LHCN-M2 (cell line): ENCODE measurements at regions not wholly inside any gene's neighbourhood (a gene's known extent, or its start where the extent isn't known, plus 50 kb on each side); places are given as distances from the start of the nearest gene placed in this dataset.

Experiments used
- DNase-seq: peaks from one replicate; pipeline ENCODE4 v3.0.0-alpha.2; 2012; ENCODE audit warnings: low read depth

DNA sequence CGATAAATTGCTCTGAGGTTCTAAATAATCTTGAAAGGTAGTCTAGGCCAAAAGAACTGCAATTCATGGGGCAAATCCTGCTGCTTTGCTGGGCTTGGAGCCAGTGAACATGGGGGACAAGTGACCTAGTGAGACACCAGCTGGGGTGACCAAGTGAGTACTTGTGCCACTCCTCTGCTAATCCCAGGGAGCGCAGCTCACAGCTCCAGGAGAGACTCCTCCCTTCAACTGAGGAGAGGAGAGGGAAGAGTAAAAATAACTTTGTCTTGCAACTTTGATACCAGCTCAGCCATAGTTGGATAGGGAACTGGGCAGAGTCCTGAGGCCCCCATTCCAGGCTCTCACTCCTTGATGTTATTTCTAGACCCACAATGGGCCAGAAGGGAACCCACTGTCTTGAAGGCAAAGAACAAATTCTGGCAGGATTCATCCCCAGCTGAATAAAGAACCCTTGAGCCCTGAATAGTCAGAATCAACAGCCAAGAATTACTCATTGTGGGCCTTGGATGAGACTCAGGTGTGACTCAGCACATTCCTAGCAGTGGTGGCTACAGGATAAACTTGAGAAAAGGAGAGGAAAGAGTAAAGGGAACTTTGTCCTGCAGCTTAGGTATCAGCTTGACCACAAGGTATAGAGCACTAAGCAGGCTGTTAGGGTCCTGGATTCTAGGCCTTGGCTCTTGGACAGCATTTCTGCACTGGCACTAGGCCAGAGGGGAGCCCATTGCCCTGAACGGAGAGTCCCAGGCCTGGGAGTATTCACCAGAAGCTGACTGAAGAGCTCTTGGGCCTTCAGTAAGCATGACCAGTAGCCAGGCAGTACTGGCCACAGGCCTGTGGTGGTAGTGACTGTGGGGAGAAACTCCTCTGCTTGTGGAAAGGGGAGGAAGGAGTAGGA, 288.3 kb upstream of the CDH18 start:
- peak; percentile 88 for DNase-seq

GRCh38 chr5:20266066-20266465, 278.1 kb upstream of the CDH18 start:
- DNase-seq, result no peak

GRCh38 chr5:20262896-20263295, 274.9 kb upstream of the CDH18 start:
- no peak for DNase-seq

DNA sequence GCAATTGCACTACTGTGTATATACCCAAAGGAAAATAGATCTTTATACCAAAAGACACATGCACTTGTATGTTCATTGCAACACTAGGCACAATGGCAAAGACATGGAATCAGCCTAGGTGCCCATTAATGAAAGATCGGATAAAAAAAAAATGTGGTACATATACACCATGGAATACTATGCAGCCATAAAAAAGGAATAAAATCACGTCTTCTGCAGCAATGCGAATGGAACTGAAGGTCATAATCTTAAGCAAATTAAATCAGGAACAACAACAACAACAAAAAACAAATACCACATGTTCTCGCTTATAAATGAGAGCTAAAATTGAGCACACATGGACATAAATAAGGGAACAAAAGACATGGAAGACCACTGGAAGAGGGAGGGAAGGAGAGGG, 266.7 kb upstream of the CDH18 start:
- DNase-seq, result no peak

DNA sequence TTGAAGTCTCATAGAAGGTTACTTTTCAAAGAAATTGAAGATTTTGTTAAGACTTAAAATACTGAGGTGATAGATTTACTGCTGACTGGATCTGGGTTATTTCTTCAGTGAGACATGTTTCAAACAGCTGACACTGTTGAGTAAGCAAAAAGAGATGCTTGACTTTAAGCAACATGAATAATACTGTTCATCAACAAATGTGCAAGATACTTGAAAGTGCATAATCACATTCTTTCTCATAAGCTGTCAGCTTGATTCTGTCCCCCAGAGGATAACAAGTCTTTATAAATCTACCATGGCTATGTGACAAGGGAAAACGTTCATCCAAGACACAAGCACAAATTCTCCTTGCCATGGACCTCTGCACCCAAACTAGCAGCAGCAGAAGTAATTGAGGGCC, 260.1 kb upstream of the CDH18 start:
- DNase-seq, result peak; percentile 53

- no peak for DNase-seq
Observed at GRCh38 chr5:20245432-20245974, 257.5 kb upstream of the CDH18 start.

DNA sequence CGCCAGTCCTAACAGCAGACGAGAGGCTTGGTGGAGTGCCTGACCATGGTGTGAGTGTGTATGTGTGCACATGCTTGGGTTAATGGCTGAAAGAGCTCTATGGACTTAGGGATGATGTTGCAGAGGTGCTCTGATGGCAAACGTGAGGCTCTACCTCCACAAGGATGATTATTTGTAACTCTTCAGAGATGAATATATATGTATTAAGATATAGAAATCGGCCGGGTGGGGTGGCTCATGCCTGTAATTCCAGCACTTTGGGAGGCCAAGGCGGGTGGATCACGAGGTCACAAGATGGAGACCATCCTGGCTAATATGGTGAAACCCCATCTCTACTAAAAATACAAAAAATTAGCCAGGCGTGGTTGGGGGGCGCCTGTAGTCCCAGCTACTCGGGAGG, 253.4 kb upstream of the CDH18 start:
- no peak for DNase-seq

DNA sequence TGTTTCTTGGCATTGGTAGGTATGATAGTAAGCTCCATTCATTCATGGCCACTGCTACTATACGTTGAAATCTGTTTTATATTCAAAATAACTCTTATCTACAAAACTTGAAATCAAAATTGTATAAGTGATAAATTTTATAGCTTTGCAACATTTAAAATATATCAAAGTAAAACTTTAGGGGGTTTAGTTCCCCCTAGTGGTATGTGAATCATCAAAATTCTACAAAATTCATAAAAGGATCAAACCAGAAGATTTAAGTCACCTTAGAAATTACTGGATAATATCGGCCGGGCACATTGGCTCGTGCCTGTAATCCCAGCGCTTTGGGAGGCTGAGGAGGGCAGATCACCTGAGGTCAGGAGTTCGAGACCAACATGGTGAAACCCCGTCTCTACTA, 243.0 kb upstream of the CDH18 start:
- DNase-seq, result no peak

DNA sequence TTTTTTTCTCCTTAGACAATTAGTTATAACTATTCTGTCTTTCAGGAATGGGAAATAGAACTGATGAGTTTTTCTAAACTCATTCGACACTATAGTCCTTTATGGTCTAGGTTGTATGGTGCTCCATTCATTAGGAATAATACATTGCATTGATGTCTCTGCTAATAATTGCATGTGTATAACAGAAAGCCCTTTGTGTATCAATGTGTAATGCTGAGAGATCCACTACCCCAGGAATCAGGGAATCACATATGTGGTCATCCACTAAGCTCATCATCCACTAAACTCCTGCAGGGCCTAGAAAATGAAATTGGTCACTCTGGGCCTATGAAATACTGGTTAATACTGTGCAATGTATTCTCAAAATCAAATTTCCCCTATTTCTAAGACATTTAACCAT, 242.0 kb upstream of the CDH18 start:
- DNase-seq, result no peak

DNA sequence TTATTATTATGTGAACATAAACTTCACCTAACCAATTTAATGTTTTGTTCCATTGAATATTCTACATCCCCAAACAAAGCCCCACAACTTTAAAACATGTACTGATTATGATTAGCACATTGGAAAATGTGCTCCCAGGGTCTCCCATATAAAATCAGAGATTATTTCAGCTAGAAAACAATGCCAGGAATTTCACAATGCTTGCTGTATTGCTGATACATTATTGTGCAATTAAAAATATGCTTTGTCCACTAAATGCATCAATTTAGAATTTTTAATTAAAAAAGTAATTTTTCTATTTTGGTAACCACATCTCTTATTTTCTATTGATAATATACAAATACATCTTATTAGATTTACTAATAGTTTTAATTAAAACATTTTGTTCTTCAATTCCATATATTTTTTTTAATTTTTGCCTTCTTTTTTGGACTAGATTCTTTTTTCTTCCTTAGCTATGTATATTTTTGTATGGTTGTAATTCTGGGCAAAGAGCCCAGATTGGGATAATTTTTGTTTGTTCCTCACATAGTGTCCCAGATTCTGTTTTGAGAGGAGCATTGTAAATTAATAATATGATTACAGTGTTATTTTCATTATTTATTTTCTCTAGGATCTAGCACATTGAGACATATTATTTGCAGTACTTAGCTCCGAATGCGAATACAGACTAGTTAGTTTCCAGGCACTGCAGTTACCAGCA, 241.5 kb upstream of the CDH18 start:
- DNase-seq, result no peak

- no peak for DNase-seq
Observed at GRCh38 chr5:20224966-20225365, 237.0 kb upstream of the CDH18 start.

- DNase-seq, result no peak
Observed at GRCh38 chr5:20224046-20224445, 236.0 kb upstream of the CDH18 start.

- DNase-seq, result no peak
Observed at GRCh38 chr5:20223451-20223850, 235.5 kb upstream of the CDH18 start.

- no peak for DNase-seq
Observed at GRCh38 chr5:20215257-20215656, 227.3 kb upstream of the CDH18 start.

GRCh38 chr5:20213803-20214202, 225.8 kb upstream of the CDH18 start:
- DNase-seq, result no peak

DNA sequence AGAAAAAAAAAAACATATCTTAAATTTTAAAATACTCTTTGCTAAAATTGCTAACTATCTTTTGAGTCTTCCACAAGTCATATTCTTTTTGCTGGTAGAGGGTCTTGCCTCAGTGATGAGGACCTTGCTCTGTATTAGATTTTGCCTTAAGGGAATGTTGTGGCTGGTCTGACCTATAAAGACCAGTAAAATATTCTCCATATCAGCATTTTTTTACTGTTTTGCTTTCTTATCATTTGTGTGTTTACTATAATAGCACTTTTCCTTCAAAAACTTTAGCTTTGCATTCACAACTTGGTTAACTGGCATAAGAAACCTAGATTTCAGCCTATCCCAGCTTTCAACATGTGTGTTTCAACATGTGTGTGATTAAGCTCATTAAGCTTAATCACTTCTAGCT, 224.7 kb upstream of the CDH18 start:
- no peak for DNase-seq

DNA sequence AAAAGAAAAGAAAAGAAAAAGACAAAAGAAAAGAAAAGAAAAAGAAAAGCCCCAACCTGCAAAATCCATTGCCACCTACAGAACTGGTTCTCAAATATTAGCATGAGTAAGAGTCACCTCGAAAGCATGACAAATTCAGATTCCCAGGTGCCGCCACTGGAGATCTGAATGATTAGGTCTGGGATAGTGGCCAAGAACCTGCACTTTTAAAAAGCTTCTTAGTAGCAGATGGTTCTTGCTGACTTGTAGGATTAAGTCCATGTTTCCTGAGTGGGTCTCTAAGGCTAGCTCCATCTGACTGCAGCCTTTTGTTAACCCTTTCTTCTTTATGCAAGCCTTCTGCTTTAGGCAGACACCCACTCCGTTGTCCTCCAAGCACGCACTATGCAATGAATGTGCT, 178.5 kb upstream of the CDH18 start:
- DNase-seq, result peak; percentile 1

DNA sequence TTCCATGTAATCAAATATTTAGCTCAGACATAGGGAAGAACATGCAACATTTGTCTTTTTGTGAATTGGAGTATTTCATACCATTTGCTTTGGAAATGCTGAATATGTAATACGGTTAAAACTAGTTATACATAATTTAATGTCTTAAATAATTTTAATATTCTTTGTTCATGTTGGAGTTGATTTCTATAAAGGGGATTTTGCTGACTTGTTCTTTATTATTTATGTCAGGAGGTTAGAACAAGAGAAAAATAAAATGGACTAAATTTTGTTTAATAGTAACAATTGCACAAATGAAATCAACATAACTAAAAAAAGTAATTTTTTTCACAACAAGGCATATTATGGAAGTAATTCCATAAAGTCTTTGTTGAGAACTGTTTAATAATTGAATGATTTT, 170.0 kb upstream of the CDH18 start:
- DNase-seq, result no peak

GRCh38 chr5:20157089-20157488, 169.1 kb upstream of the CDH18 start:
- peak; percentile 5 for DNase-seq

- no peak for DNase-seq
Observed at GRCh38 chr5:20145240-20145639, 157.2 kb upstream of the CDH18 start.

DNA sequence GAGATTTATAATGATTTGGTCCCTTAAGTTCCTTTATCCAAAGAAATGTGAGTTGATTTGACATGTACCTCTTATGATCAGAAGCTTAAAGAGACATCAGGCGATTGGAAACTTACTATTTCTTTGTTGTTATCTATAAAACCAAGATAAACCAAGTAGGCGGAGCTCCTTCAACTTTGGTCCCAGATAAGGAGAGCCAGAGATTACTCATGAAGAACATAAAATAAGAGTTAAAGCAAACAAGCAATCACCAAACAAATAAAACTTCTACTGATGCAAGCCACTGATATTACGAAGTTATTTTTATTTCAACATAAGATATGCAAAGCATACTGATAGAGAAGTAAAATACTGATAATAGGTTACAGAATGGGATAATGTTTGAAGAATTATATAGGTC, 141.5 kb upstream of the CDH18 start:
- DNase-seq, result no peak

DNA sequence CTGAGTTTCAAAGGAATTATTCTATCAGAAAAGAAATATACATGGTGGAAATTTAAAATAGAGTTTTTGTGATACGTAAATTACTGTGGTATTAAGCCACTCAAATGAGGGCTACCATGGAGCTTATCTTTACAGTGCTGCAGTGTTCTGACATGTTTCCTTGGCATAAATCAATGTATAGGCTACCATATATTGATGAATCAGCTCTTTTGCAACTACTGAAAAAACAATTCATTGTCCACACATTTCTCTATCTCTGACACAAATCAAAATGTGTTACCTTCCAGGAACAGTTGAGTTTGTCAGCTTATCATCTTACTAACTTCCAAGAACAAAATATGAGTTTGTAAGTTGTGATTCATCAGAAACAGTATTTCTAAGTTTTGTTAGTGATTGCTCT, 140.3 kb upstream of the CDH18 start:
- no peak for DNase-seq

DNA sequence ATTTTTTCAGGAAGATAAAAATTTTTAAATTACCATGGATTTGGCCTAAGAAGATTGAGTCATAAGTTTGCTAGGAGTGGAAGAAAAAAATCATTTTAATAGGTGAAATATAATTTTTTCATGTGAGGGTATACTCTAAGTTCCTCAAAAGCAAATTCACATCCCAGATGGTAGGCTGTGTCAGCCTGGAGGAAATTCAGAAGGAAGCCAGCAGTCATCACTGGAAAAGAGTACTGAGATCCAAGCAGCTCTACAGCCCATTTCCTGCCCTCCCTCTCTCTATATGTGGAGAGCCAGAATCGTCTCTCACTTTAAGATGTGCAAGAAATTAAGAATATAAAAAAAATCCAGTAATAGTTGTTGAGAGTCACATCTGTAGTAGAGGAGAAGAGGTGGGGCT, 126.5 kb upstream of the CDH18 start:
- no peak for DNase-seq
